HG02759 (cell line): ENCODE measurements at regions not wholly inside any gene's neighbourhood (a gene's known extent, or its start where the extent isn't known, plus 50 kb on each side); places are given as distances from the start of the nearest gene placed in this dataset.
A peak's percentile ranks its signal among the peaks of the same experiment; 100 is the strongest.

Experiments used
- ATAC-seq: cut with Tn5 transposase; IDR thresholded peaks from one replicate; pipeline ENCODE4 v1.9.1; 2021; ENCODE audit warnings: mild to moderate bottlenecking, moderate library complexity; ENCODE audit not compliant: unreplicated experiment

- peak; percentile 69 for ATAC-seq
Measured at GRCh38 chr2:214674278-214674677, 135.2 kb downstream of the BARD1 start.

GRCh38 chr2:214671319-214671885, 138.1 kb downstream of the BARD1 start:
- no peak for ATAC-seq

GRCh38 chr2:214652473-214652872, 157.0 kb downstream of the BARD1 start:
- ATAC-seq, result no peak

- no peak for ATAC-seq
Measured at GRCh38 chr2:214651451-214651850, 158.0 kb downstream of the BARD1 start.

GRCh38 chr2:214649440-214650205, 159.9 kb downstream of the BARD1 start:
- no peak for ATAC-seq

- ATAC-seq, result no peak
Measured at GRCh38 chr2:214648520-214648919, 161.0 kb downstream of the BARD1 start.

- no peak for ATAC-seq
Measured at GRCh38 chr2:214631406-214631805, 178.1 kb downstream of the BARD1 start.

GRCh38 chr2:214630402-214631045, 179.0 kb downstream of the BARD1 start:
- no peak for ATAC-seq

GRCh38 chr2:214629875-214630274, 179.6 kb downstream of the BARD1 start:
- ATAC-seq, result no peak
